HG03045 (cell line): ENCODE measurements at regions not wholly inside any gene's neighbourhood (a gene's known extent, or its start where the extent isn't known, plus 50 kb on each side); places are given as distances from the start of the nearest gene placed in this dataset.

Source experiments
- ATAC-seq: cut with Tn5 transposase; IDR thresholded peaks from one replicate; pipeline ENCODE4 v1.9.1; 2021; ENCODE audit warnings: mild to moderate bottlenecking, moderate library complexity; ENCODE audit not compliant: unreplicated experiment

GRCh38 chr10:44042075-44042770 lies 342.7 kb downstream of the CXCL12 start:
- no peak for ATAC-seq

- no peak for ATAC-seq
These were observed 345.3 kb downstream of the CXCL12 start for GRCh38 chr10:44039599-44039998.

- ATAC-seq: no peak
These were observed 348.5 kb downstream of the CXCL12 start for GRCh38 chr10:44036425-44036824.

GRCh38 chr10:44035474-44036197 lies 349.3 kb downstream of the CXCL12 start:
- ATAC-seq: no peak

GRCh38 chr10:44034946-44035345 lies 350.0 kb downstream of the CXCL12 start:
- no peak for ATAC-seq

GRCh38 chr10:44033008-44033407 lies 351.9 kb downstream of the CXCL12 start:
- no peak for ATAC-seq

- ATAC-seq: no peak
These were observed 352.7 kb downstream of the CXCL12 start for GRCh38 chr10:44032216-44032615.

- no peak for ATAC-seq
These were observed 354.2 kb downstream of the CXCL12 start for GRCh38 chr10:44030738-44031137.

GRCh38 chr10:44030132-44030531 lies 354.8 kb downstream of the CXCL12 start:
- peak; percentile 74 for ATAC-seq

- no peak for ATAC-seq
These were observed 356.3 kb downstream of the CXCL12 start for GRCh38 chr10:44028384-44029137.

- no peak for ATAC-seq
These were observed 360.4 kb downstream of the CXCL12 start for GRCh38 chr10:44024356-44025116.

GRCh38 chr10:44023517-44023916 lies 361.4 kb downstream of the CXCL12 start:
- no peak for ATAC-seq

GRCh38 chr10:44022203-44022602 lies 362.7 kb downstream of the CXCL12 start:
- no peak for ATAC-seq

GRCh38 chr10:44020322-44021111 lies 364.4 kb downstream of the CXCL12 start:
- ATAC-seq: no peak

- no peak for ATAC-seq
These were observed 367.3 kb downstream of the CXCL12 start for GRCh38 chr10:44017483-44018145.

- ATAC-seq: no peak
These were observed 368.1 kb downstream of the CXCL12 start for GRCh38 chr10:44016589-44017482.

- ATAC-seq: no peak
These were observed 367.2 kb upstream of the ZNF32 start for GRCh38 chr10:44015702-44016500.
